HepG2 (cell line): ENCODE measurements at regions not wholly inside any gene's neighbourhood (a gene's known extent, or its start where the extent isn't known, plus 50 kb on each side); places are given as distances from the start of the nearest gene placed in this dataset.

Source experiments
- ATAC-seq: fragments of 200-7000 bp; cut with Tn5 transposase; 3 replicates; pipeline ENCODE4 v1.9.1; 2020; ENCODE audit warnings: mild to moderate bottlenecking, moderate library complexity
- BruUV-seq: library from RNA; stranded (reverse); fragments of 400-500 nt; replicated peaks from 2 replicates; lab custom pipeline; 2021; lab: Mats Ljungman, UMichigan
- CTCF ChIA-PET: fragments of 300-600 bp; formaldehyde crosslinking; extraction: SDS; loops from one replicate; lab custom pipeline; 2021; ENCODE audit warnings: low total read pairs, inconsistent platforms, low intra/inter-chr PET ratio; lab: Yijun Ruan, JAX
- POLR2A ChIA-PET: fragments of 350-600 bp; sonication (Branson Sonifier 250); formaldehyde crosslinking; loops from one replicate; lab custom pipeline; 2020; ENCODE audit warnings: antibody characterized with exemption, inconsistent platforms; lab: Yijun Ruan, JAX
- DNase-seq: peaks from one replicate; pipeline ENCODE4 v3.0.0-alpha.2; 2015; ENCODE audit warnings: low spot score
- FAIRE-seq: peaks from 3 replicates; lab custom pipeline; 2011; peaks lifted over from hg19 to GRCh38; lab: Jason Lieb, UNC
- H2AFZ ChIP-seq: one replicate; pipeline ENCODE4 v1.6.1; 2011; ENCODE audit warnings: low read length, inconsistent platforms
- H3K27ac ChIP-seq: fragments of 300-600 bp; 3 replicates; pipeline ENCODE4 v1.8.0; 2011; ENCODE audit warnings: mixed run types, mild to moderate bottlenecking, mixed read lengths, low read length, inconsistent platforms; ENCODE audit not compliant: insufficient read depth; ENCODE audit errors: extremely low read length
- H3K27me3 ChIP-seq, 2 experiments: fragments of 200-600 bp in 1 of 2; 2 replicates in 1 of 2; 3 replicates in 1 of 2; pipeline versions ENCODE4 v1.6.0 to v1.8.0; 2011; ENCODE audit warnings: low read length in 2 of 2, mild to moderate bottlenecking in 2 of 2, moderate library complexity in 2 of 2, inconsistent platforms in 1 of 2; ENCODE audit not compliant: insufficient read depth in 2 of 2, control insufficient read depth in 1 of 2
- H3K36me3 ChIP-seq, 2 experiments: fragments of 200-600 bp in 1 of 2; replicated peaks in 1 of 2; 2 replicates in 1 of 2; 3 replicates in 1 of 2; pipeline versions ENCODE4 v1.5.1 to v1.8.0; 2011; ENCODE audit warnings: low read length in 2 of 2, inconsistent platforms in 1 of 2; ENCODE audit not compliant: insufficient read depth in 2 of 2, control insufficient read depth in 1 of 2
- H3K4me1 ChIP-seq: 2 replicates; pipeline ENCODE4 v1.5.1; 2012; ENCODE audit warnings: low read length, inconsistent platforms; ENCODE audit not compliant: insufficient read depth
- H3K4me2 ChIP-seq: 2 replicates; pipeline ENCODE4 v1.6.0; 2011; ENCODE audit warnings: low read depth, low read length, inconsistent platforms
- H3K4me3 ChIP-seq, 3 experiments: fragments of 200-600 bp in 1 of 3; sonication (generic), shearing (Covaris generic) in 1 of 3; replicated peaks in 1 of 3; 2 replicates each; pipeline ENCODE4 v1.5.1; 2011 to 2016; ENCODE audit warnings: low read length in 3 of 3, inconsistent platforms in 2 of 3, low read depth in 2 of 3, mild to moderate bottlenecking in 2 of 3, control low read depth in 1 of 3, mixed read lengths in 1 of 3; ENCODE audit not compliant: insufficient read depth in 1 of 3
- H3K79me2 ChIP-seq: one replicate; pipeline ENCODE4 v1.6.1; 2011; ENCODE audit warnings: low read length, inconsistent platforms; ENCODE audit not compliant: insufficient read depth
- H3K9ac ChIP-seq: 2 replicates; pipeline ENCODE4 v1.6.0; 2011; ENCODE audit warnings: mild to moderate bottlenecking, low read depth, low read length, inconsistent platforms; ENCODE audit not compliant: insufficient read depth
- H3K9me3 ChIP-seq: 2 replicates; pipeline ENCODE4 v1.5.1; 2012; ENCODE audit warnings: mild to moderate bottlenecking, low read length
- H4K20me1 ChIP-seq: 2 replicates; pipeline ENCODE4 v1.6.0; 2011; ENCODE audit warnings: inconsistent platforms, mild to moderate bottlenecking, low read length, moderate library complexity; ENCODE audit not compliant: insufficient read depth
- CC2D1A ChIP-seq: sonication (generic); formaldehyde crosslinking; IDR thresholded peaks from 2 replicates; pipeline ENCODE4 v1.8.1; 2023; ENCODE audit warnings: mild to moderate bottlenecking, missing genetic modification reagents
- CEBPB ChIP-seq: IDR thresholded peaks from 2 replicates; pipeline ENCODE4 v1.6.1; 2011; ENCODE audit warnings: low read depth, low read length, improper control_type of control experiment, borderline replicate concordance
- CENPBD1 ChIP-seq: sonication (generic); formaldehyde crosslinking; IDR thresholded peaks from 2 replicates; pipeline ENCODE4 v1.8.0; 2022; ENCODE audit warnings: missing genetic modification reagents, low read depth, mild to moderate bottlenecking, borderline replicate concordance
- CENPT ChIP-seq: sonication (generic); formaldehyde crosslinking; IDR thresholded peaks from 2 replicates; pipeline ENCODE4 v1.8.0; 2022; ENCODE audit warnings: low read depth, mild to moderate bottlenecking, moderate library complexity, missing genetic modification reagents
- ELF1 ChIP-seq: sonication (generic); formaldehyde crosslinking; IDR thresholded peaks from 2 replicates; pipeline ENCODE4 v1.4.0; 2020; ENCODE audit warnings: missing genetic modification reagents
- MYC ChIP-seq: sonication (generic); formaldehyde crosslinking; IDR thresholded peaks from 2 replicates; pipeline ENCODE4 v1.9.0; 2021; ENCODE audit warnings: missing genetic modification reagents, borderline replicate concordance
- NR0B2 ChIP-seq: sonication (generic); formaldehyde crosslinking; IDR thresholded peaks from 2 replicates; pipeline ENCODE4 v1.4.0; 2020; ENCODE audit warnings: mild to moderate bottlenecking, missing genetic modification reagents
- POLR2G ChIP-seq: fragments of 200-400 bp; formaldehyde crosslinking; IDR thresholded peaks from 2 replicates; pipeline ENCODE4 v1.6.1; 2018; ENCODE audit warnings: mild to moderate bottlenecking, low read depth, low read length, moderate library complexity
- RBM22 ChIP-seq: fragments of 200-400 bp; formaldehyde crosslinking; optimal IDR thresholded peaks from 2 replicates; pipeline ENCODE3; 2017; ENCODE audit warnings: mild to moderate bottlenecking, low read length, moderate library complexity
- SNRNP70 ChIP-seq: fragments of 200-400 bp; formaldehyde crosslinking; IDR thresholded peaks from 2 replicates; pipeline ENCODE4 v1.6.1; 2017; ENCODE audit warnings: mild to moderate bottlenecking, low read depth, low read length, moderate library complexity
- SSRP1 ChIP-seq: IDR thresholded peaks from 2 replicates; pipeline ENCODE4 v1.6.1; 2016; ENCODE audit warnings: control low read depth
- TMF1 ChIP-seq: sonication (generic); formaldehyde crosslinking; IDR thresholded peaks from 2 replicates; pipeline ENCODE4 v1.8.1; 2022; ENCODE audit warnings: low read depth, missing genetic modification reagents
- ZNF704 ChIP-seq: sonication (generic); formaldehyde crosslinking; IDR thresholded peaks from 2 replicates; pipeline ENCODE4 v1.8.1; 2023; ENCODE audit warnings: mild to moderate bottlenecking, inconsistent platforms, moderate library complexity, missing genetic modification reagents, borderline replicate concordance
- ZNF740 ChIP-seq: sonication (generic); formaldehyde crosslinking; IDR thresholded peaks from 2 replicates; pipeline ENCODE4 v1.4.0; 2020; ENCODE audit warnings: missing genetic modification reagents
- ZNF839 ChIP-seq: sonication (generic); formaldehyde crosslinking; IDR thresholded peaks from 2 replicates; pipeline ENCODE4 v1.4.0; 2020; ENCODE audit warnings: missing genetic modification reagents, mild to moderate bottlenecking, borderline replicate concordance
- whole genome bisulfite sequencing: methylation state at CpG from one replicate; pipeline ENCODE4 v1.1.6; 2017; ENCODE audit warnings: low lambda C conversion rate; 5-methylcytosine and 5-hydroxymethylcytosine counted together
- in situ Hi-C: cut with HindIII; loops from 2 replicates; pipeline ENCODE4 v1.10.0; 2017; ENCODE audit warnings: low pct_unique_long_range_greater_than_20kb; ENCODE audit not compliant: extremely low pct_ligation_motif_present
- intact Hi-C: fragments of 100-400 bp; cut with micrococcal nuclease; formaldehyde crosslinking; loops from one replicate; pipeline ENCODE4 v1.10.0; 2022; ENCODE audit not compliant: unreplicated experiment

GRCh38 chr4:145346081-145346480, 135.6 kb upstream of the SMAD1 start:
- H3K4me3 ChIP-seq = no peak overlapping the region
- ChIA-PET CTCF (no interaction called here), POLR2A (no interaction called here)
- no peak overlapping the region for H3K27ac ChIP-seq
- H3K9ac ChIP-seq = no peak overlapping the region
- DNase-seq (no peak), FAIRE-seq (no peak), ATAC-seq (no peak)
- no TSS peak for BruUV-seq
- no peaks in the 10 kb centered on the region for H3K79me2 ChIP-seq
- intact Hi-C loops (no loop called here), in situ Hi-C loops (no loop called here)
- H3K4me1 ChIP-seq = no peaks in the 10 kb centered on the region
- H3K36me3 ChIP-seq = no peaks in the 10 kb centered on the region
- H3K4me2 ChIP-seq = no peak overlapping the region
- no peaks in the 10 kb centered on the region for H4K20me1 ChIP-seq
- H3K27me3 ChIP-seq = no peaks in the 10 kb centered on the region
- H2AFZ ChIP-seq = no peak overlapping the region
- 73% methylated on average over 25 of the region's 25 CpGs for WGBS
- H3K9me3 ChIP-seq = no peaks in the 10 kb centered on the region
- no peak for TF ChIP-seq NR0B2
- no peak for TF ChIP-seq MYC (CRISPR knock-in tag)
- no peak for TF ChIP-seq CC2D1A (CRISPR knock-in tag)
- TF ChIP-seq ZNF740 (CRISPR knock-in tag) = no peak
- no peak for TF ChIP-seq TMF1 (CRISPR knock-in tag)
- no peak for TF ChIP-seq ZNF704 (CRISPR knock-in tag)
- no peak for TF ChIP-seq ZNF839 (CRISPR knock-in tag)
- no peak for TF ChIP-seq SSRP1 (CRISPR knock-in tag)
- no peak for TF ChIP-seq CEBPB
- no peak for TF ChIP-seq ELF1 (CRISPR knock-in tag)
- TF ChIP-seq CENPT = no peak
- TF ChIP-seq RBM22 = no peak
- no peak for TF ChIP-seq SNRNP70
- TF ChIP-seq CENPBD1 = no peak
- TF ChIP-seq POLR2G = no peak
